Activated naive CD8-positive, alpha-beta T cell treated with anti-CD3 and anti-CD28 coated beads, Interleukin-2, amount 10 ng/mL, durations not matched to agents 7 days and 5 days (primary cell): ENCODE measurements at regions not wholly inside any gene's neighbourhood (a gene's known extent, or its start where the extent isn't known, plus 50 kb on each side); places are given as distances from the start of the nearest gene placed in this dataset.

Source experiments
- ATAC-seq: fragments of 150-1000 bp; cut with Tn5 transposase; one replicate; pipeline ENCODE4 v1.10.0; 2021; ENCODE audit warnings: low read depth, moderate library complexity
- POLR2A ChIA-PET: fragments of 350-600 bp; sonication (Branson Sonifier 250); formaldehyde crosslinking; loops from one replicate; lab custom pipeline; 2021; ENCODE audit warnings: antibody characterized with exemption; lab: Charles Lee
- DNase-seq: peaks from one replicate; pipeline ENCODE4 v3.0.0; 2021
- H3K27ac Mint-ChIP-seq: one replicate; pipeline ENCODE4 v1.8.0; 2022; ENCODE audit warnings: mild to moderate bottlenecking, mixed read lengths
- H3K27me3 Mint-ChIP-seq: one replicate; pipeline ENCODE4 v1.8.0; 2022; ENCODE audit warnings: mild to moderate bottlenecking, moderate library complexity, mixed read lengths
- H3K36me3 Mint-ChIP-seq: one replicate; pipeline ENCODE4 v1.8.0; 2021; ENCODE audit warnings: mild to moderate bottlenecking, mixed read lengths
- H3K4me1 Mint-ChIP-seq: one replicate; pipeline ENCODE4 v1.8.0; 2021; ENCODE audit warnings: mixed read lengths
- H3K4me3 Mint-ChIP-seq: one replicate; pipeline ENCODE4 v1.8.0; 2022; ENCODE audit warnings: mild to moderate bottlenecking, moderate library complexity, mixed read lengths
- H3K9me3 Mint-ChIP-seq: one replicate; pipeline ENCODE4 v1.8.0; 2021; ENCODE audit warnings: mixed read lengths

DNA sequence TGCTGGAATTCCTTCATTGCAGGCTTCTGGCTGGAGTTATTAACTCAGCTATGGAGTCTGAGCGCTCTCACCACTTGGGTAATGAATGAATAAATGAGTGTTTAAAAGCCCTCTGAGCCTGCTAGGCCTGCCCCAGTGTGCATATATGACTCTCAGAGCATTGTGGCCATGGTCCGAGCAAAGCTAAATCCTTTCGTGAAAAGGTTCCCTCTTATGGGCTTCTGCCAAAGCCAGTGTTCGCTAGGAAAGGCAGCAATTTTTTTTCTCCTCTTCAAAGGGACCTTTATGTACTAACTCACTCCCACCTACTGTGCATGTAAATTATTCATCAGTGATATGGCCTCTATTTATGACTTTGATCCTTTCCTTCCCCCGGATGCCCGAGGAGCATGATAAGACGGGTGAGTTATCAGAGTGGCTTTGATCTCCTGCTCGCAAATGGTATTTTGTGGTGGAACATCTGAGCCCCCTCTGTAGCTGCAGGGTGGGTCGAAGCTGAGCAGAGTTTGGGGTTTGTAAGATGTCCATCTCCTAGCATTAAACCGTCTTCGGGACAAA, 88.6 kb downstream of the LINC00237 start:
- no peak for DNase-seq
- ATAC-seq: no peak
- H3K27me3 Mint-ChIP-seq: peaks cover 46% of the 10 kb centered on the region
- peaks cover 1% of the 10 kb centered on the region for H3K4me1 Mint-ChIP-seq
- no peaks in the 10 kb centered on the region for H3K36me3 Mint-ChIP-seq
- no peaks in the 10 kb centered on the region for H3K9me3 Mint-ChIP-seq
- H3K27ac Mint-ChIP-seq: no peak overlapping the region
- POLR2A ChIA-PET: no interaction called here
- H3K4me3 Mint-ChIP-seq: no peak overlapping the region

DNA sequence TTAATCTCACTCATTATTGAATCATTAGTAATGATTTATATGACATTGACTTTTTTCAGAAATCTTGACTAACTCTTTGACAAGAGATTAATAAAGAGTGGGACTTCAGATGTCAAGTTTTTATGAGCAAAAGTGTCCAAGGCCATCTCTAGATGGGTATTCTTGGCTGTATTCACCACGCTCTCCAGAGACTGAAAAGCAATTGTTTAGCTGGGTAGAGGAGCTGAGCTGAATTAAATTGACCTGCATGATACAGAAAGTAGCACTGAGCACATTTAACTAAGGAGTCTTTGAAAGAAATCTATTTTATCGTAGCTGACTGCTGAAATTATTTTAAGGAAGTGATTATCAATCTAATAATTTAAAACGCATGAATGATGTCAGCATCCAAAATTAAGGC, 89.4 kb downstream of the LINC00237 start:
- Mint-ChIP-seq H3K9me3 (no peaks in the 10 kb centered on the region), H3K27ac (no peak overlapping the region), H3K27me3 (peaks cover 44% of the 10 kb centered on the region), H3K4me3 (no peak overlapping the region), H3K4me1 (peaks cover 1% of the 10 kb centered on the region), H3K36me3 (no peaks in the 10 kb centered on the region)
- ATAC-seq: no peak
- POLR2A ChIA-PET: no interaction called here
- DNase-seq: no peak

DNA sequence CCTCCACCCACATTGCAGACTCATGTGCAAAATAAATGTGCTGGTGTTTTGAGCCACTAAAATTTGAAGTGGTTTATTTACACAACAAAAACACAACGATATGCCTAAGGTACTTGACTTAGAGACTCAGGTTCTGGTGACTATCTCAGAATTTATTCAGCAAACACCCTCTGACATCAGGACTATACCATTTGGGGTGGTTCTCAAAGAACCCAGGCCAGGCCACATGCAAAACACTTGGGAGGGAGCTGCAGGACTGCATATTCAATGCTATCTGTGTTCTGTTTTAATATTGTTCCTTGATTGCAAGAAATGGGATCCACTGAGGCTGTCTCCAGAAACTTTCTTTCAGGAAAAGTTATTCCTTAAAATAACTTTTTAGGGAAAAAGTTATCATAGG, 91.6 kb downstream of the LINC00237 start:
- DNase-seq (no peak), ATAC-seq (no peak)
- POLR2A ChIA-PET: no interaction called here
- H3K9me3 Mint-ChIP-seq: no peaks in the 10 kb centered on the region
- H3K36me3 Mint-ChIP-seq: no peaks in the 10 kb centered on the region
- peaks cover 23% of the 10 kb centered on the region for H3K27me3 Mint-ChIP-seq
- H3K4me3 Mint-ChIP-seq: no peak overlapping the region
- no peak overlapping the region for H3K27ac Mint-ChIP-seq
- peaks cover 1% of the 10 kb centered on the region for H3K4me1 Mint-ChIP-seq

DNA sequence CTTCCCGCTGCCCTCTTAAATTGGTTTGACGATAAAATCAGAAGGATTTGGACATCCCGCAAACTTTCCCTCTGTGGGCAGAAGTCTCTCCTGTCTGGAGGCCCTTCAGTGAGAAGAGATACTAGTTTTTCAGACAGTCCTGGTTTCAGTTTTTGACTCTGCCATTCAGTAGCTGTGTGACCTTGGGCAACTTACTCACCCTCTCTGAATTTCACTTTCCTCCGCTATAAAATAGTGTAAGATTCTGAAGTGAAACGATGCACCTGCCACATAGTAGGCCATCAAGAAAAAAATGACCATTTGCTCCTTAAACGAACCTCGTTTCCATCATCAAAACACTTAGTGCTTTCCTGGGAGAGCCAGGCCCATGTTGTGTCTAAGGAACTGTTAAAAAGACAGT, 97.2 kb downstream of the LINC00237 start:
- Mint-ChIP-seq H3K4me1 (no peaks in the 10 kb centered on the region), H3K9me3 (no peaks in the 10 kb centered on the region), H3K27ac (no peak overlapping the region), H3K36me3 (no peaks in the 10 kb centered on the region), H3K4me3 (no peak overlapping the region), H3K27me3 (peaks cover 3% of the 10 kb centered on the region)
- POLR2A ChIA-PET: no interaction called here
- ATAC-seq (no peak), DNase-seq (no peak)

DNA sequence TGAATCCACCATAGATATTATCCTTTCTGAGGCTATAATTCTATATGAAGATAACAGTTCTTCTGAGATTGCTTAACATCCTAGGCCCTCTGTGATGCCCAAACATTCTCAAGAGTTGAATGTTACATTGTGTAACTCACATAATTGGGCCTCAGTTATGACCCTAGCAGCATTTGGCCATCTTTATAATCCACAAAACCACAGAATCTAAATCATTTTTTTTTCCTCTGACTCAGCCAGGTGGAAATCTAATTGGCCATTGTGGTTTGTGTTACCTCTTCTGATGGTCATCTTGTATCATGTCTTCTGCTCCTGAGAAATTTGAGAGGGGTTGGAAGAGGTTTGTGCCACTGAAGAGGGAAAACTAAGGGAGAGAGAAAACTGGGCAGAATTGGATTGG, 99.5 kb downstream of the LINC00237 start:
- no peak for ATAC-seq
- Mint-ChIP-seq H3K36me3 (no peaks in the 10 kb centered on the region), H3K27ac (no peak overlapping the region), H3K27me3 (peaks cover 3% of the 10 kb centered on the region), H3K9me3 (no peaks in the 10 kb centered on the region), H3K4me3 (no peak overlapping the region), H3K4me1 (no peaks in the 10 kb centered on the region)
- DNase-seq: no peak
- POLR2A ChIA-PET: no interaction called here

DNA sequence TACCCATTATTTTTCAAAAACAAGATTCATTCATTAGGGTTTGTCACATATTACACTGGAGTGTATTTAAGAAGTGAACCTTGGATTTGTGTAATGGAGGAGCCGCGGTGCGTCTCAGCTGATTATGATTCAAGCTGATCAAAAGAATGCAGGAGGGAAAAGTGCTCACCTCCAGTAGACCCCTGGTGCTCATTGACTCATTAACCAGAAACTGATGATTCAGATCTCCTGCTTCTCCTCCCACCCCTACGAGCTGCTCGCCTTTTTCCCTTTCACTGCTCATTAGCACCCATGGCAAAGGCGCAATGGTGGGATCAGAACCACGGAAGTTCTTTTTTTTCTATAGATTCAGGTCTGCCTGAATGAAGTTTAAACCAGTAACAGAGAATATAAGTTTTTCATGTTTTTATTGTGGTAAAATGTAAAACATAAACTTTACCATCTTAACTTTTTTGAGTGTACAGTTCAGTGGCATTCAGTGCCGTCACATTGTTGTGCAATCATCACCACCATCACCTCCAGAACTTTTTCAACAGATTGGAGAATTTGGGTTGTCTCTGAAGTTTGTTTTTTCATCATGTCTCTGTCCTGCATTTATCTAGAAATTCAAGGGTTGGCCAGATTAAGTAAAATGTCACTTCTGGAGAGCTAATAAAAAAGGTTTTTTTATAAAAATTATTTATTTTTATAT, 101.6 kb downstream of the LINC00237 start:
- Mint-ChIP-seq H3K4me3 (no peak overlapping the region), H3K4me1 (no peaks in the 10 kb centered on the region), H3K27ac (no peak overlapping the region), H3K27me3 (peaks cover 3% of the 10 kb centered on the region), H3K9me3 (no peaks in the 10 kb centered on the region), H3K36me3 (no peaks in the 10 kb centered on the region)
- POLR2A ChIA-PET: interaction anchor here (0.6 kb wide), 1 partner anchor 24 kb away, joined by 4 read pairs; no protein-coding TSS in a partner anchor
- ATAC-seq (no peak), DNase-seq (no peak)

DNA sequence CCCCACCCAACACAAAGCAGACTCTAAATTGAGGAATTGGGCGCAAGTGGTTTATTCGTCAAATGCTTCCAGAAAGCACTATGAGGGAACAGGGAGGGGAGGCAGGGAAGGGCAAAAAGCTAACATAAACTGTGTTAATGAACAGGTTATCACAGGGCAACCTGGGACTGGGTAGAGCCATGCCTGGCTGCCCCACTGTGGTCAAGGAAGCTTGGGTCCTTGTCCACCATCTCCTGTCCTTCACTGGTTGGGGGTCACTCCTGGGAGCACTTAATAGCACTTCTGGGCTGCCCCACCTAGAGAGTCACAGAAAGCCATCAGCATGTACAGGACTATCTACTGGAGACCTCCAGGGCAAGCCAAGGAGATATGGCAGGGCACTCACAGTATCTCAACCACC, 102.3 kb downstream of the LINC00237 start:
- no peaks in the 10 kb centered on the region for H3K4me1 Mint-ChIP-seq
- no peaks in the 10 kb centered on the region for H3K36me3 Mint-ChIP-seq
- DNase-seq (no peak), ATAC-seq (no peak)
- H3K9me3 Mint-ChIP-seq: no peaks in the 10 kb centered on the region
- no peak overlapping the region for H3K4me3 Mint-ChIP-seq
- POLR2A ChIA-PET: no interaction called here
- peaks cover 3% of the 10 kb centered on the region for H3K27me3 Mint-ChIP-seq
- no peak overlapping the region for H3K27ac Mint-ChIP-seq

DNA sequence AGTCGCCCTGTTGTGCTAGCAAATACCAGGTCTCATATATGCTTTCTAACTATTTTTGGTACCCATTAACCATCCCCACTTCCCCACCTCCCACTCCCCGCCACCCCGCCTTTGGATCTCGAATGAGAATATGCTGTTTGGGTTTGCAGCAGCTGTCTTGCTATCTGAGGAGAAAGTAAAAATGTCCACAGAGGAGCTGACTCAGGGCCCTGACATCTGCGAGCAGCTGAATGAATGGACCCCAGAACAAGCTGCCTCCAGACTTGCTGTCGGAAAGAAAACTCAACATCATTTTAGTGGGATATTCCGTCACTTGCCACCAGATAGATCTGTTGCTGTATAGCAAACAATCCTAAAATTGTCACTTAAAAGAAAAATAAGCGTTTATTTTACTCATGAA, 103.7 kb downstream of the LINC00237 start:
- Mint-ChIP-seq H3K27me3 (peaks cover 3% of the 10 kb centered on the region), H3K4me3 (no peak overlapping the region), H3K27ac (no peak overlapping the region), H3K36me3 (no peaks in the 10 kb centered on the region), H3K9me3 (no peaks in the 10 kb centered on the region), H3K4me1 (no peaks in the 10 kb centered on the region)
- POLR2A ChIA-PET: no interaction called here
- no peak for DNase-seq
- no peak for ATAC-seq

DNA sequence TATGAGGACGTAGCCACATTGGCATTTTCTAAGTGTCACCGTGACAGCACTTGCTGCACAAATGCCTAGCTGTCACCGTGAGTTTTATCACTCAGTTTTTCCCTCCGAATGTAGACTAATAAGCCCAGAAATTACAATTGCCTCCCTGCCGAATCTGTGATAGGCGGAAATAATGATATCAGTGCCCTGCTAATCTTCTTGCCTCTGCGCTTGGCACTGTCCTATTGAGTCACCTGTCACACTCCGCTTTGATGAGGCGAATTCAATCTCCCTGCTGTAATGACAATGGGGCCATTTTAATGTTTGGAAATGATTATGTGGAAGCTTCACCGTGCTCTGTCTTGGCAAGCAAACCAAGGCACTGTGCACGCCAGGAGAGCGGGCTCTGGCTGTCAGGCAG, 112.8 kb downstream of the LINC00237 start:
- Mint-ChIP-seq H3K27ac (no peak overlapping the region), H3K27me3 (peaks cover 6% of the 10 kb centered on the region), H3K9me3 (no peaks in the 10 kb centered on the region), H3K4me1 (no peaks in the 10 kb centered on the region), H3K36me3 (no peaks in the 10 kb centered on the region), H3K4me3 (no peak overlapping the region)
- DNase-seq (no peak), ATAC-seq (no peak)
- POLR2A ChIA-PET: no interaction called here

DNA sequence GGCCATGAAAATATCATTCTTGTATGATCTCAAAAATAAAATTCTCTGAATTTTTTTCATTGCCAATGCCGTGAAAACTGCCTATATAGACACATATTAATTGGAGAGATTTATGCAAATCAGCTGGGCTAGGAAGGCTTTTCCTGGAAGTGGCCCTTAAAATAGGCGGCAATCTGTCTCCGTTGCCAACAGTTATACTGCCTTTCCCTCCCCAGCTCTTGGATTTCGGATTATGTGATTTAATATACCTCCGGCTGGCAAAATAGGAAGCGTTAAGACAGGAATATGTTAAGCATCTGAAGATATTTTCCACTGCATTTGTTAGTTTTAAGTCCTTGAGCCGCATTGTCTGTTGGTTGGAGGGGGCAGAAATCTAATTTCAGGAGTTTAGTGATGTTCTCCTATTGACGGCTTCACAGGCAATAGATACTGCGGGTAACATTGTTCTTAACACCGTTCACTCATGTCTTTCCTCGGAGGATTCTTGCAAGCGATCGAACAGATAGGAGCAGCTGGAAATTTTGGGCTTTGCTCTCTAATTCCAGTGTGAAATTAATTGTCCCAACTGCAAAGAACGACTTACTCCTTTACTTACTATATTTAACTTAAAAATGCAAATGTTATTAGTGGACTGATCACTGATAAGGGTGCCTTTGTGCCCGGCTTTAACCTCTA, 113.3 kb downstream of the LINC00237 start:
- Mint-ChIP-seq H3K36me3 (no peaks in the 10 kb centered on the region), H3K27me3 (peaks cover 6% of the 10 kb centered on the region), H3K9me3 (no peaks in the 10 kb centered on the region), H3K4me1 (no peaks in the 10 kb centered on the region), H3K27ac (no peak overlapping the region), H3K4me3 (no peak overlapping the region)
- POLR2A ChIA-PET: no interaction called here
- DNase-seq (no peak), ATAC-seq (no peak)

DNA sequence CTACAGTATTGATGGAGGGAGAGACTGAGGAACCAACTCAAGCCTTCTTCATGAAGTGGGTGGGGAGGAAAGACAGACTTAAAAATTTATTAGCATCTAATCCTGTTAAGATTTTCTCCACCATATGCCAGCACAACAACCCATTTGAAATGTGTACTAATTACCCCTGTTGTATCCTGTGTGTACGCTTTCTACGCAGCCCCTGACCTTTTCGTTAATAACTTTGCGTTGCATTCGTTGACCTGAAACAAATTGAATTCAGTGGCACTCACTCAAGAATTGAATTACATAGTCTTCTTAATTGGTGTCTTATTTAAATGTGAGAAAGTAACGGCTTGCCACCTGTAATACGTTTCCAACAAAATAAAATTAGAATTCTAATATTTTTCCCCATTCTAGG, 113.9 kb downstream of the LINC00237 start:
- POLR2A ChIA-PET: no interaction called here
- H3K27me3 Mint-ChIP-seq: peaks cover 6% of the 10 kb centered on the region
- no peaks in the 10 kb centered on the region for H3K36me3 Mint-ChIP-seq
- H3K4me1 Mint-ChIP-seq: no peaks in the 10 kb centered on the region
- no peaks in the 10 kb centered on the region for H3K9me3 Mint-ChIP-seq
- no peak overlapping the region for H3K27ac Mint-ChIP-seq
- H3K4me3 Mint-ChIP-seq: no peak overlapping the region
- ATAC-seq (no peak), DNase-seq (no peak)

DNA sequence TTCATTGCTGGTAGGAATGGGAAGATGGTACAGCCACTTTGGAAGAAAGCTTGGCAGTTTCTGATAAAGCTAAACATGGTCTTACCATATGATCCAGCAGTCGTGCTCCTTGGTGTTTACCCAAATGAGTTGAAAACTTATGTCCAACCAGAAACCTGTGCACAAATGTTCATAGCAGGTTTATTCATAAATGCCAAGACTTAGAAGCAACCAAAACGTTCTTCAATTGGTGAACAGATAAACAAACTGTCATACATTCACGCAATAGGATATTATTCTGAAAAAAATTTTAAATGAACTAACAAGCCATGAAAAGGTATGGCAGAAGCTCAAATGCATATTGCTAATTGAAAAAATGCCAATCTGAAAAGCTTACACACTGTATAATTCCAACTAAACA, 117.1 kb downstream of the LINC00237 start:
- H3K27ac Mint-ChIP-seq: no peak overlapping the region
- ATAC-seq: no peak
- H3K4me3 Mint-ChIP-seq: no peak overlapping the region
- no peaks in the 10 kb centered on the region for H3K9me3 Mint-ChIP-seq
- H3K27me3 Mint-ChIP-seq: peaks cover 7% of the 10 kb centered on the region
- no peaks in the 10 kb centered on the region for H3K36me3 Mint-ChIP-seq
- POLR2A ChIA-PET: no interaction called here
- no peaks in the 10 kb centered on the region for H3K4me1 Mint-ChIP-seq
- DNase-seq: no peak

DNA sequence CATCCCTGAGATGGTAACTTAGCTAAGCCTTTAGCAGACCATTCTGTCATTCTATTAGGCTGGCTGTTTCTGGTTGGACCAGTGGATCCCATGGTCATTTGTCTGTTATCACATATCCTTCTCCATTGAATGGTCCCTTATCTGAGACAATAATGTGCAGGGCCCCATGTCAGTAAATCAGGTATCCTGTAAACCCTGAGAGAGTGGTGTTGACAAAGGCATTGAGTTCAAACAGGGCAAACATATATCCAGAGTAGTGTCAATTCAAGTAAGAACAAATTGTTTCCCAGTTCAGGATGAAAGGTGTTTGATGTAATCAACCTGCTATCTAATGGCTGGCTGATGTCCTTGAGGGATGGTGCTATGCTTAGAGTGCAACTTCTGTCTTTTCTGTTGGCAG, 126.2 kb downstream of the LINC00237 start:
- H3K4me3 Mint-ChIP-seq: no peak overlapping the region
- no peak overlapping the region for H3K27ac Mint-ChIP-seq
- POLR2A ChIA-PET: no interaction called here
- DNase-seq: no peak
- H3K9me3 Mint-ChIP-seq: peaks cover 3% of the 10 kb centered on the region
- ATAC-seq: no peak
- H3K27me3 Mint-ChIP-seq: no peaks in the 10 kb centered on the region
- no peaks in the 10 kb centered on the region for H3K4me1 Mint-ChIP-seq
- H3K36me3 Mint-ChIP-seq: no peaks in the 10 kb centered on the region

DNA sequence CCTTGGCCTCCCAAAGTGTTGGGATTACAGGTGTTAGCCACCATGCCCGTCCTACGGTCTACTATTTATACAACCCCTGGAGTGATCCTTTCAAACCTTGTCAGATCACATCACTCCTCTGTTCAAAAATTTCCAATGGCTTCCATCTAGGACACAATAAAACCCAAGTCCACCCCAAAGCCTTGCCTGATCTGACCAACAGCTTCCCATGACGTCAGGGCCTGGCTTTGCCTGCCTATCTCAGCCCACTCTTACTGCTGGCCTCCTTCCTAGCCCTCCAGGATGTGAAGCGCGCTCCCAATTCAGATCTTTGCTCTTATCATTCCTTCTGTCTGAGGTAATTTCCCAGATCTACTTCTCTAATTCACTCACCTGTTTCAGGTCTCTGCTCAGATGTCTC, 128.4 kb downstream of the LINC00237 start:
- Mint-ChIP-seq H3K4me3 (no peak overlapping the region), H3K9me3 (peaks cover 3% of the 10 kb centered on the region), H3K27me3 (peaks cover 1% of the 10 kb centered on the region), H3K36me3 (no peaks in the 10 kb centered on the region), H3K4me1 (no peaks in the 10 kb centered on the region), H3K27ac (no peak overlapping the region)
- POLR2A ChIA-PET: no interaction called here
- ATAC-seq: no peak
- DNase-seq: no peak
